ENCODE measurements at regions not wholly inside any gene's neighbourhood (a gene's known extent, or its start where the extent isn't known, plus 50 kb on each side); places are given as distances from the start of the nearest gene placed in this dataset.

- no peak for TF ChIP-seq CTCF (IDR thresholded peaks at IDR 0.05; ENCODE audit: poor library complexity, severe bottlenecking)
- DNase-seq (ENCODE audit: low spot score) (no peak), ATAC-seq (ENCODE audit: low read depth) (no peak)
- H3K27me3 ChIP-seq (ENCODE audit: insufficient read depth, poor library complexity, severe bottlenecking): peaks cover 12% of the 10 kb centered on the region
- H3K9me3 ChIP-seq (ENCODE audit: severe bottlenecking): no peaks in the 10 kb centered on the region
- no peak overlapping the region for H3K4me3 ChIP-seq (ENCODE audit: severe bottlenecking)
- H3K27ac ChIP-seq (ENCODE audit: poor library complexity, severe bottlenecking): no peak overlapping the region
- no peaks in the 10 kb centered on the region for H3K36me3 ChIP-seq (ENCODE audit: low read depth)
- no peaks in the 10 kb centered on the region for H3K4me1 ChIP-seq (ENCODE audit: insufficient read depth, poor library complexity, severe bottlenecking)
These were observed 130.0 kb upstream of the SYNCRIP start for GRCh38 chr6:85772641-85773040.

- Histone ChIP-seq H3K27me3 (ENCODE audit: insufficient read depth, poor library complexity, severe bottlenecking) (peaks cover 12% of the 10 kb centered on the region), H3K36me3 (ENCODE audit: low read depth) (no peaks in the 10 kb centered on the region), H3K27ac (ENCODE audit: poor library complexity, severe bottlenecking) (no peak overlapping the region), H3K4me3 (ENCODE audit: severe bottlenecking) (no peak overlapping the region), H3K4me1 (ENCODE audit: insufficient read depth, poor library complexity, severe bottlenecking) (no peaks in the 10 kb centered on the region), H3K9me3 (ENCODE audit: severe bottlenecking) (no peaks in the 10 kb centered on the region)
- DNase-seq (ENCODE audit: low spot score) (no peak), ATAC-seq (ENCODE audit: low read depth) (no peak)
- no peak for TF ChIP-seq CTCF (IDR thresholded peaks at IDR 0.05; ENCODE audit: poor library complexity, severe bottlenecking)
These were observed 129.3 kb upstream of the SYNCRIP start for GRCh38 chr6:85771925-85772430.

- Histone ChIP-seq H3K36me3 (ENCODE audit: low read depth) (no peaks in the 10 kb centered on the region), H3K27me3 (ENCODE audit: insufficient read depth, poor library complexity, severe bottlenecking) (peaks cover 12% of the 10 kb centered on the region), H3K4me1 (ENCODE audit: insufficient read depth, poor library complexity, severe bottlenecking) (no peaks in the 10 kb centered on the region), H3K9me3 (ENCODE audit: severe bottlenecking) (no peaks in the 10 kb centered on the region), H3K4me3 (ENCODE audit: severe bottlenecking) (no peak overlapping the region), H3K27ac (ENCODE audit: poor library complexity, severe bottlenecking) (no peak overlapping the region)
- DNase-seq (ENCODE audit: low spot score) (no peak), ATAC-seq (ENCODE audit: low read depth) (no peak)
- no peak for TF ChIP-seq CTCF (IDR thresholded peaks at IDR 0.05; ENCODE audit: poor library complexity, severe bottlenecking)
These were observed 128.8 kb upstream of the SYNCRIP start for GRCh38 chr6:85771455-85771854.

GRCh38 chr6:85764844-85765243 lies 122.2 kb upstream of the SYNCRIP start:
- ATAC-seq (ENCODE audit: low read depth) (no peak), DNase-seq (ENCODE audit: low spot score) (no peak)
- no peaks in the 10 kb centered on the region for H3K36me3 ChIP-seq (ENCODE audit: low read depth)
- no peaks in the 10 kb centered on the region for H3K27me3 ChIP-seq (ENCODE audit: insufficient read depth, poor library complexity, severe bottlenecking)
- H3K4me1 ChIP-seq (ENCODE audit: insufficient read depth, poor library complexity, severe bottlenecking): no peaks in the 10 kb centered on the region
- H3K4me3 ChIP-seq (ENCODE audit: severe bottlenecking): no peak overlapping the region
- no peak overlapping the region for H3K27ac ChIP-seq (ENCODE audit: poor library complexity, severe bottlenecking)
- TF ChIP-seq CTCF (IDR thresholded peaks at IDR 0.05; ENCODE audit: poor library complexity, severe bottlenecking): no peak
- H3K9me3 ChIP-seq (ENCODE audit: severe bottlenecking): no peaks in the 10 kb centered on the region

GRCh38 chr6:85756982-85757381 lies 114.3 kb upstream of the SYNCRIP start:
- H3K4me1 ChIP-seq (ENCODE audit: insufficient read depth, poor library complexity, severe bottlenecking): no peaks in the 10 kb centered on the region
- DNase-seq (ENCODE audit: low spot score): no peak
- H3K9me3 ChIP-seq (ENCODE audit: severe bottlenecking): no peaks in the 10 kb centered on the region
- no peaks in the 10 kb centered on the region for H3K36me3 ChIP-seq (ENCODE audit: low read depth)
- peak; percentile 74 for TF ChIP-seq CTCF (IDR thresholded peaks at IDR 0.05; ENCODE audit: poor library complexity, severe bottlenecking)
- ATAC-seq (ENCODE audit: low read depth): no peak
- H3K4me3 ChIP-seq (ENCODE audit: severe bottlenecking): no peak overlapping the region
- no peak overlapping the region for H3K27ac ChIP-seq (ENCODE audit: poor library complexity, severe bottlenecking)
- H3K27me3 ChIP-seq (ENCODE audit: insufficient read depth, poor library complexity, severe bottlenecking): no peaks in the 10 kb centered on the region

Measured in RWPE2 (cell line).